ENCODE measurements at regions not wholly inside any gene's neighbourhood (a gene's known extent, or its start where the extent isn't known, plus 50 kb on each side); places are given as distances from the start of the nearest gene placed in this dataset.

- intact Hi-C loops (cut with DNase I), result loop anchor here in 1 of 4 donors (10.0 kb wide), 1 partner anchor 391 kb away; no protein-coding TSS in a partner anchor
- WGBS, 3 donors, result 80 to 84% (median 81%) methylated on average over 4 of the region's 4 CpGs
- TF ChIP-seq EP300 (IDR thresholded peaks at IDR 0.05) (no peak), POLR2A (IDR thresholded peaks at IDR 0.05) (no peak), CTCF (IDR thresholded peaks at IDR 0.05) (no peak)
Measured at GRCh38 chr7:113405296-113406056, 287.1 kb upstream of the SMIM30 start.

GRCh38 chr7:113404245-113404644, 285.9 kb upstream of the SMIM30 start:
- Histone ChIP-seq H3K36me3 (no peaks in the 10 kb centered on the region), H3K27ac (no peak overlapping the region), H3K9me3 (no peaks in the 10 kb centered on the region), H3K4me3 (no peak overlapping the region), H3K4me1 (ENCODE audit: insufficient read depth) (no peaks in the 10 kb centered on the region), H3K27me3 (no peaks in the 10 kb centered on the region)
- TF ChIP-seq POLR2A (IDR thresholded peaks at IDR 0.05) (no peak), CTCF (IDR thresholded peaks at IDR 0.05) (no peak), EP300 (IDR thresholded peaks at IDR 0.05) (no peak)
- 63 to 72% (median 69%) methylated on average over 8 of the region's 8 CpGs for WGBS, 3 donors
- DNase-seq, result no peak
- intact Hi-C loops (cut with DNase I), result loop anchor here in 1 of 4 donors (10.0 kb wide), 1 partner anchor 389 kb away; no protein-coding TSS in a partner anchor

More at GRCh38 chr7:113405296-113406056, 287.1 kb upstream of the SMIM30 start:
- no peaks in the 10 kb centered on the region for H3K4me1 ChIP-seq (ENCODE audit: insufficient read depth)
- no peaks in the 10 kb centered on the region for H3K36me3 ChIP-seq
- no peak overlapping the region for H3K27ac ChIP-seq
- no peak for DNase-seq
- no peaks in the 10 kb centered on the region for H3K27me3 ChIP-seq
- H3K4me3 ChIP-seq, result no peak overlapping the region
- no peaks in the 10 kb centered on the region for H3K9me3 ChIP-seq

GRCh38 chr7:113402482-113402881, 284.1 kb upstream of the SMIM30 start:
- Histone ChIP-seq H3K36me3 (no peaks in the 10 kb centered on the region), H3K27me3 (no peaks in the 10 kb centered on the region), H3K4me1 (ENCODE audit: insufficient read depth) (no peaks in the 10 kb centered on the region), H3K27ac (no peak overlapping the region), H3K9me3 (no peaks in the 10 kb centered on the region), H3K4me3 (no peak overlapping the region)
- TF ChIP-seq EP300 (IDR thresholded peaks at IDR 0.05), result no peak
- intact Hi-C loops (cut with DNase I), result loop anchor here in 1 of 4 donors (10.0 kb wide), 1 partner anchor 388 kb away; no protein-coding TSS in a partner anchor
- DNase-seq, result no peak

DNA sequence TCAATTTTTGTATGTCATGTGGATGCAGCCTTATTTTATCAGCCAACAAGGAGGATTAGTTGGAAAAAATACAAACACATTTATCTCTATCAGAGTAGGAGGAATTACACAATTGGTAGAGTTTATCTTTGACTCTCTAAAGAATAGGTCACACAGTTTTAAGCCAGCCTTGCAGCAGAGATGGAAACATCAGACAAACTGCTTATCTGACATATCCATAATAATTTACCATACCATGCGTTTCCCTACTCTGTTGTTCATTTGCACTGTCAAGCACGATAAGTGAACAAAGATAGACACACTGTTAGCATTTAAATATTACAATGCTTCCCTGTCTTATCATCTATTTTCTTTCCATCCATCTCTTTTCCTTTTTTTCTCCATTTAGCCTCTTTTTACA, 283.7 kb upstream of the SMIM30 start:
- intact Hi-C loops (cut with DNase I), result loop anchor here in 1 of 4 donors (10.0 kb wide), 1 partner anchor 387 kb away; no protein-coding TSS in a partner anchor
- 15 to 28% (median 17%) methylated on average over 2 of the region's 2 CpGs for WGBS, 3 donors

More for the DNA sequence above, 283.7 kb upstream of the SMIM30 start:
- H3K9me3 ChIP-seq, result no peaks in the 10 kb centered on the region
- no peak overlapping the region for H3K27ac ChIP-seq
- H3K4me3 ChIP-seq, result no peak overlapping the region
- TF ChIP-seq EP300 (IDR thresholded peaks at IDR 0.05), result no peak
- no peak for TF ChIP-seq CTCF (IDR thresholded peaks at IDR 0.05)
- TF ChIP-seq POLR2A (IDR thresholded peaks at IDR 0.05), result no peak
- H3K27me3 ChIP-seq, result no peaks in the 10 kb centered on the region
- H3K36me3 ChIP-seq, result no peaks in the 10 kb centered on the region
- no peaks in the 10 kb centered on the region for H3K4me1 ChIP-seq (ENCODE audit: insufficient read depth)
- DNase-seq, result no peak
